HUES64 (cell line): ENCODE measurements at regions not wholly inside any gene's neighbourhood (a gene's known extent, or its start where the extent isn't known, plus 50 kb on each side); places are given as distances from the start of the nearest gene placed in this dataset.

Experiments used
- H3K27ac ChIP-seq: 2 replicates; pipeline ENCODE4 v1.7.0; 2013; ENCODE audit warnings: low read depth, low read length, inconsistent platforms
- H3K27me3 ChIP-seq: 2 replicates; pipeline ENCODE4 v1.6.1; 2013; ENCODE audit warnings: mild to moderate bottlenecking, low read length; ENCODE audit not compliant: insufficient read depth
- H3K36me3 ChIP-seq: 2 replicates; pipeline ENCODE4 v1.6.1; 2013; ENCODE audit warnings: mild to moderate bottlenecking, low read length; ENCODE audit not compliant: insufficient read depth
- H3K4me1 ChIP-seq: 2 replicates; pipeline ENCODE4 v1.6.1; 2013; ENCODE audit warnings: mild to moderate bottlenecking, low read length, moderate library complexity; ENCODE audit not compliant: insufficient read depth
- H3K4me3 ChIP-seq: 2 replicates; pipeline ENCODE4 v1.5.1; 2013; ENCODE audit warnings: mild to moderate bottlenecking, low read length, moderate library complexity
- H3K9ac ChIP-seq: 2 replicates; pipeline ENCODE4 v1.6.1; 2013; ENCODE audit warnings: mild to moderate bottlenecking, low read depth, low read length
- H3K9me3 ChIP-seq: 2 replicates; pipeline ENCODE4 v1.6.1; 2013; ENCODE audit warnings: low read depth, low read length; ENCODE audit not compliant: insufficient read depth
- WGBS: fragments of 150-250, 120-280 bp; methylation state at CpG from one replicate; pipeline ENCODE4 v1.1.7; 2013; ENCODE audit warnings: missing lambda C conversion rate; 5-methylcytosine and 5-hydroxymethylcytosine counted together

GRCh38 chr9:18331310-18331684, 142.7 kb upstream of the ADAMTSL1 start:
- Histone ChIP-seq H3K9me3 (no peaks in the 10 kb centered on the region), H3K27me3 (no peaks in the 10 kb centered on the region), H3K36me3 (no peaks in the 10 kb centered on the region), H3K27ac (no peak overlapping the region), H3K9ac (no peak overlapping the region), H3K4me3 (no peak overlapping the region), H3K4me1 (peaks cover 31% of the 10 kb centered on the region; the same call in 1 of the 2 replicates)

DNA sequence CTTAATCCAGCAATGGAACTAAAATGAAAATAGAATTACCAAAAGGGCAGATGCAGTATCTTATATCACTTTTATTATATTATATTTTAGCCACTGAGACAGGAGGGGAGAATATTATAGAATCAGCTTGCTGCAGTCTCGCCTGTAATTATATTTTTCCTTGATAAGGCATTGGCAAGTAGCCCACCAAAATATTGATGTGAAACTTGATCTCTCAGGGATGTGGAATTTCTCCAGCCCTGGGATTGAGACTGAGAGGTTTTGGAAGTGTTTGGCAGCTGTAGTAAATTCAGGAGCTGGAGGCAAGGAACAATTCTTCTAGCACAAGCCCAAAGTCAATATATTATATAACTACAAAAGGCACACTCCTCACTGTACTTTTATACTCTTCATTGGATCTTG, 142.1 kb upstream of the ADAMTSL1 start:
- Histone ChIP-seq H3K36me3 (no peaks in the 10 kb centered on the region), H3K4me1 (peaks cover 31% of the 10 kb centered on the region; the same call in 1 of the 2 replicates), H3K27me3 (no peaks in the 10 kb centered on the region), H3K9me3 (no peaks in the 10 kb centered on the region), H3K9ac (no peak overlapping the region), H3K4me3 (no peak overlapping the region), H3K27ac (no peak overlapping the region)
- WGBS: 92% methylated on average over 1 of the region's 1 CpG

DNA sequence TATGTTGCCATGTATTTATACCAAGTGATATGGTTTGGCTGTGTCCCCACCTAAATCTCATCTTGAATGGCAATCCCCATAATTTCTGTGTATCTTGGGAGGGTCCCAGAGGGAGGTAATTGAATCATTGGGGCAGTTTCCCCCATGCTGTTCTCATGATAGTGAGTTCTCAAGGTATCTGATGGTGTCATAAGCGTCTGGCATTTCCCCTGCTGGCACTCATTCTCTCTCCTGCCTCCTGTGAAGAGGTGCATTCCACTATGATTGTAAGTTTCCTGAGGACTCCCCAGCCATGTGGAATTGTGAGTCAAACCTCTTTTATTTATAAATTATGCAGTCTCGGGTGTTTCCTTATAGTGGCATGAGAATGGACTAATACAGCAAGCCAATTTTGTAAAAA, 140.8 kb upstream of the ADAMTSL1 start:
- H3K9ac ChIP-seq: no peak overlapping the region
- no peaks in the 10 kb centered on the region for H3K9me3 ChIP-seq
- H3K27ac ChIP-seq: peak overlapping the region; percentile 5; the same call in 1 of the 2 replicates
- H3K36me3 ChIP-seq: no peaks in the 10 kb centered on the region
- H3K4me3 ChIP-seq: no peak overlapping the region
- H3K27me3 ChIP-seq: no peaks in the 10 kb centered on the region
- WGBS: 77% methylated on average over 1 of the region's 2 CpGs
- H3K4me1 ChIP-seq: peaks cover 31% of the 10 kb centered on the region; the same call in 1 of the 2 replicates

- no peak overlapping the region for H3K27ac ChIP-seq
- H3K36me3 ChIP-seq: no peaks in the 10 kb centered on the region
- peaks cover 30% of the 10 kb centered on the region; the same call in 1 of the 2 replicates for H3K4me1 ChIP-seq
- 97% methylated on average over 1 of the region's 1 CpG for WGBS
- H3K9me3 ChIP-seq: peaks cover 1% of the 10 kb centered on the region
- no peak overlapping the region for H3K4me3 ChIP-seq
- no peaks in the 10 kb centered on the region for H3K27me3 ChIP-seq
- H3K9ac ChIP-seq: no peak overlapping the region
Measured at GRCh38 chr9:18335825-18336224, 138.1 kb upstream of the ADAMTSL1 start.

GRCh38 chr9:18338042-18338441, 135.9 kb upstream of the ADAMTSL1 start:
- no peaks in the 10 kb centered on the region for H3K36me3 ChIP-seq
- no peaks in the 10 kb centered on the region for H3K27me3 ChIP-seq
- H3K27ac ChIP-seq: no peak overlapping the region
- H3K4me1 ChIP-seq: peaks cover 14% of the 10 kb centered on the region; the same call in 1 of the 2 replicates
- peaks cover 4% of the 10 kb centered on the region for H3K9me3 ChIP-seq
- H3K9ac ChIP-seq: no peak overlapping the region
- WGBS: 95% methylated on average over 4 of the region's 4 CpGs
- H3K4me3 ChIP-seq: no peak overlapping the region

DNA sequence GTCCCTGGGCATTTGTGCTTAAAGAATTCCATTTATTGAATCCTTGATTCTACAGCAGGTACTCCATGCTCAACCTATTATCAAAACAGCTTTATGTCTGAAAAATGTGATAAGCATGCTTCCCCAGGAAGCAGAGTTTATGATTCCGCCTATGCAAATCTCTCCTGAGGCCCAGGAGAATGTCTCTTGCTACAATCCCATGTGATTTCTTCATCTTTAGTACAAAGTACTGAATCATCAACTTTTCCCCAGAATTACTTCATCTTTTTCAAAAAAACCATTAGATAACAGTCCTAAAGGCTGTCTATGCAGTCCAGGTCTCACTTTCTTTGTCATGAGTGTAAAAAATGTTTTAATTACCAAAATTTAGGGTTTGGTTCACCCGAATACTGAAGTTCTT, 130.2 kb upstream of the ADAMTSL1 start:
- 95% methylated on average over 1 of the region's 2 CpGs for WGBS
- Histone ChIP-seq H3K36me3 (no peaks in the 10 kb centered on the region), H3K9ac (no peak overlapping the region), H3K4me3 (no peak overlapping the region), H3K27ac (no peak overlapping the region), H3K4me1 (no peaks in the 10 kb centered on the region; the same call in 1 of the 2 replicates), H3K27me3 (no peaks in the 10 kb centered on the region), H3K9me3 (peaks cover 4% of the 10 kb centered on the region)

DNA sequence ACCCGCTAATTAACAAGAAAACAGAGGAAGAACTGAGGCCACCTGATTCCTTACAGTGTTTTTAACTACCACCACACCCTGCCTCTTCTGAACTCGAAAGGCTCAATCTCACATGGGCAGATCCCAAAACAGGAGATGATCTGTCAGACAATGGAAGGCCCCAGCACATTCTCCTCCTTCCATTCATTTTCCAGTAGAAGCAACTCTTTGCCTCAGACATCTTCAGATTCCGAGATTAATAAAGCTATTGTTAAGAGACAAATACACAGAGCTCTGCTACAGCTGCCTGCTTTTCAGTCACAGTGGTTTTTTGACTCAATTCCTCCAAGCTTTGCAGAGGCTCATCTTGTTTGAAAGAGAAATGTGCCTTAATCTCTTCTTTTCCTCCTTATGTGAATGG, 127.2 kb upstream of the ADAMTSL1 start:
- no peaks in the 10 kb centered on the region for H3K9me3 ChIP-seq
- H3K36me3 ChIP-seq: no peaks in the 10 kb centered on the region
- H3K27ac ChIP-seq: no peak overlapping the region
- 91% methylated on average over 3 of the region's 3 CpGs for WGBS
- H3K9ac ChIP-seq: no peak overlapping the region
- no peaks in the 10 kb centered on the region for H3K27me3 ChIP-seq
- no peaks in the 10 kb centered on the region; the same call in 1 of the 2 replicates for H3K4me1 ChIP-seq
- H3K4me3 ChIP-seq: no peak overlapping the region

DNA sequence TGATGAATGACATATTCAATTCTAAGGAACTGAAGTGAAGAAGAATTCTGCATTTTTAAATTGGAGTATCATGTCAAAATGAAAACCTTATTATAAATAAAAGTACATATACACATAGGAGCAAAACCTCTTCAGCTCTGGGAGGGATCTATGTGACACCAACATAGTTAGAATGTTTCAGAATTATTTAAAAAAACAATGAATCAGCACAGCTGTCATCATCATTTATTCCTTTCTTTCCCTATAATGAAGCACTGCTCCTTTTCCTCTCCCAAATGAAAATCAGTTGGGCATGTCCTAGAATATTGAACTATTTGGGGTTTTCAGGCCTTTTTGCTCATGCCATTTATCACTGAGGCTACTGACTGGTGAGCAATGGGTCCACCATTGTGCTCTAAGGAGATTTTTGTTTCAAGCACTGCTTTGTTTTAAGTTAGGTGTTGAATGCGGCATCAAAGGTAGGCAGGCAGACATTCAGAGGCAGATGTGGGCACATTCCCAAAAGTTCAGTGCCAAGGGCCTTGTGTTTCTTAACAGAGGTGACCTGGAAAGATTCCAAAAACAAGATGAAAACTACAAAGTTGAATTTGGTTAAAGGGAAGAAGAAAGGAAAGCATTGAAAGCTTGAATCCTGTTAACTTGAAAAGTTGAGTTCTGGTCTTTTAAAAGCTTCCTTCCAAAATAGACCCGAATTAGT, 126.4 kb upstream of the ADAMTSL1 start:
- Histone ChIP-seq H3K4me3 (no peak overlapping the region), H3K27ac (no peak overlapping the region), H3K36me3 (no peaks in the 10 kb centered on the region), H3K27me3 (no peaks in the 10 kb centered on the region), H3K9ac (no peak overlapping the region), H3K4me1 (no peaks in the 10 kb centered on the region; the same call in 1 of the 2 replicates), H3K9me3 (no peaks in the 10 kb centered on the region)
- WGBS: 92% methylated on average over 1 of the region's 2 CpGs

DNA sequence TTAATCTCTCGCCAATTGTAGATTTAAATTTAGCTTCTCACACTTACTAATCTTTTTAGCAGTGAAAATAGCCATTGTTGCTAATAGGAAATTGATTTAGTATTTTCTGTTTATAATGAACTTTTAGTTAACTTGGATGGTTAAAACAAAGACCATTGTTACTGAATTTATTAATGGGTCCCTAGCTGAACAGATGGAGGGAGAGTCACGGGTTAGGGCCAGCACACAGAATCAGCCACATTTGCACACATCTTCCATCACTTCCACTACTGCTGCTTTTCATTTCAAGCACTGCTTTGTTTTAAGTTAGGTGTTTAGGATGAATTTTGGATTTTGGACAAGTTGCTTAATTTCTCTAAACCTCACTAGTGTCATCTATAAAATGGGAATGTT, 125.9 kb upstream of the ADAMTSL1 start:
- WGBS: 100% methylated on average over 1 of the region's 2 CpGs
- no peaks in the 10 kb centered on the region for H3K27me3 ChIP-seq
- no peak overlapping the region for H3K27ac ChIP-seq
- H3K36me3 ChIP-seq: no peaks in the 10 kb centered on the region
- no peaks in the 10 kb centered on the region; the same call in 1 of the 2 replicates for H3K4me1 ChIP-seq
- H3K4me3 ChIP-seq: no peak overlapping the region
- no peak overlapping the region for H3K9ac ChIP-seq
- H3K9me3 ChIP-seq: no peaks in the 10 kb centered on the region

DNA sequence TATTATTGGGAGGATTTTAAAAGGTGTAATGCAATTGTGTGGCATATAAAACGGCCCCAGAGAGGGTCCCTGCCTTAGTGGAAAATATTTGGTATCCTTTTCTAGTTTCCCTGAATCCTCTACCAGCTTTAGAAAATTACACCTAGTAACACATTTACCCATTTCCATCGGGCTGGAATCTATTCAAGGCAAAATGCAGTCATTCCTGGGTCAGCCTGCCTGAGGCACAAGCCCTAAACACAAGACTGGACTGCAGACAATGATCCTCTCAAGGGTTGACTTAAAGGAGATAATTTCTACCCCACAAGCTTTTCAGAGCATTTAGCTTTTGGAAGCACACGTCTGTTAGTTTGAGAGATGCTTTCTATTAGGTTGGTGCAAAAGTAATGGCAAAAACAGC, 124.4 kb upstream of the ADAMTSL1 start:
- H3K27ac ChIP-seq: no peak overlapping the region
- no peaks in the 10 kb centered on the region for H3K36me3 ChIP-seq
- no peak overlapping the region for H3K9ac ChIP-seq
- H3K9me3 ChIP-seq: no peaks in the 10 kb centered on the region
- no peaks in the 10 kb centered on the region for H3K27me3 ChIP-seq
- WGBS: 80% methylated on average over 2 of the region's 3 CpGs
- H3K4me1 ChIP-seq: no peaks in the 10 kb centered on the region; the same call in 1 of the 2 replicates
- H3K4me3 ChIP-seq: no peak overlapping the region

GRCh38 chr9:18350036-18350435, 123.9 kb upstream of the ADAMTSL1 start:
- Histone ChIP-seq H3K9ac (no peak overlapping the region), H3K27me3 (no peaks in the 10 kb centered on the region), H3K36me3 (no peaks in the 10 kb centered on the region), H3K27ac (no peak overlapping the region), H3K4me1 (no peaks in the 10 kb centered on the region; the same call in 1 of the 2 replicates), H3K4me3 (no peak overlapping the region), H3K9me3 (no peaks in the 10 kb centered on the region)
- WGBS: 89% methylated on average over 3 of the region's 3 CpGs
